ENCODE measurements at regions not wholly inside any gene's neighbourhood (a gene's known extent, or its start where the extent isn't known, plus 50 kb on each side); places are given as distances from the start of the nearest gene placed in this dataset.

GRCh38 chrX:9293051-9293496, 171.8 kb upstream of the TBL1X start:
- TF ChIP-seq CTCF (IDR thresholded peaks at IDR 0.05; ENCODE audit: low read length) (no peak), EZH2 (IDR thresholded peaks at IDR 0.05; ENCODE audit: borderline replicate concordance, low read length) (no peak)

Measured in OCI-LY1 (cell line).